Gastroesophageal sphincter (tissue), 3 donors: ENCODE measurements at regions not wholly inside any gene's neighbourhood (a gene's known extent, or its start where the extent isn't known, plus 50 kb on each side); places are given as distances from the start of the nearest gene placed in this dataset.

Experiments
- EP300 ChIP-seq: sonication (generic); formaldehyde crosslinking; IDR thresholded peaks from one replicate; pipeline ENCODE4 v1.6.1; 2017; ENCODE audit warnings: antibody characterized with exemption, mild to moderate bottlenecking
- POLR2A ChIP-seq, 2 donors: fragments of 450-650 bp; IDR thresholded peaks; one replicate each; pipeline ENCODE4 v1.6.1; 2017; ENCODE audit warnings: antibody characterized with exemption in 2 of 2, mild to moderate bottlenecking in 2 of 2, moderate library complexity in 1 of 2
- POLR2AphosphoS5 ChIP-seq: sonication (generic); formaldehyde crosslinking; IDR thresholded peaks from one replicate; pipeline ENCODE4 v1.6.1; 2017; ENCODE audit warnings: antibody characterized with exemption
- TF ChIP-seq, protein P1 (sequence below), 4 experiments: fragments of 200-600 bp in 2 of 4; fragments of 450-650 bp in 2 of 4; sonication (generic) in 1 of 4; IDR thresholded peaks; one replicate each; pipeline ENCODE4 v1.5.1; 2017 to 2019; ENCODE audit warnings: antibody characterized with exemption in 4 of 4, mild to moderate bottlenecking in 2 of 4, moderate library complexity in 2 of 4

- TF ChIP-seq POLR2AphosphoS5 (no peak), POLR2A (IDR thresholded peaks at IDR 0.05) (no peak), EP300 (no peak)
- TF ChIP-seq, protein P1, sequence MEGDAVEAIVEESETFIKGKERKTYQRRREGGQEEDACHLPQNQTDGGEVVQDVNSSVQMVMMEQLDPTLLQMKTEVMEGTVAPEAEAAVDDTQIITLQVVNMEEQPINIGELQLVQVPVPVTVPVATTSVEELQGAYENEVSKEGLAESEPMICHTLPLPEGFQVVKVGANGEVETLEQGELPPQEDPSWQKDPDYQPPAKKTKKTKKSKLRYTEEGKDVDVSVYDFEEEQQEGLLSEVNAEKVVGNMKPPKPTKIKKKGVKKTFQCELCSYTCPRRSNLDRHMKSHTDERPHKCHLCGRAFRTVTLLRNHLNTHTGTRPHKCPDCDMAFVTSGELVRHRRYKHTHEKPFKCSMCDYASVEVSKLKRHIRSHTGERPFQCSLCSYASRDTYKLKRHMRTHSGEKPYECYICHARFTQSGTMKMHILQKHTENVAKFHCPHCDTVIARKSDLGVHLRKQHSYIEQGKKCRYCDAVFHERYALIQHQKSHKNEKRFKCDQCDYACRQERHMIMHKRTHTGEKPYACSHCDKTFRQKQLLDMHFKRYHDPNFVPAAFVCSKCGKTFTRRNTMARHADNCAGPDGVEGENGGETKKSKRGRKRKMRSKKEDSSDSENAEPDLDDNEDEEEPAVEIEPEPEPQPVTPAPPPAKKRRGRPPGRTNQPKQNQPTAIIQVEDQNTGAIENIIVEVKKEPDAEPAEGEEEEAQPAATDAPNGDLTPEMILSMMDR (IDR thresholded peaks at IDR 0.05): no peak
Measured at GRCh38 chr3:178085817-178086123, 450.5 kb upstream of the KCNMB2 start.
